ENCODE measurements at regions not wholly inside any gene's neighbourhood (a gene's known extent, or its start where the extent isn't known, plus 50 kb on each side); places are given as distances from the start of the nearest gene placed in this dataset.

DNA sequence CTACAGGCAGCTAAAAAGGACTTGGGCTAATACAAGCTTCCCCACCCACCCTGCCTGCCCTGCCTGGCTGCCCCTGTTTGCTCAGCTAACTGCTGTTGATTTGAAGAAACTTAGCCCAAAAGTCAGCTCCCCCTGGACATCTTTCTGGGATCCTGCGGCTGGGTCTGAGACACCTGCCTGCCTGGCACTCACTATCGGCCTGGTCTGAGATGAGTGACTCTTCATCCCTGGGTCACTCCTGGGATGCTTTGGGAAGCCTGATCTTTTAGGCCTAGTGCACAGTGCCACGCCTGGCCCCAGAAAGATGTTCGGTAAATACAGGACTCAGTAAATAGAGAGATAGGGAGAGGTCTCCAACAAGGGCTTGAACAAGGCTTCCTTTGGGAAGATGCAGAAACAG is 211.3 kb upstream of the DIO3 start:
- H2AFZ ChIP-seq (ENCODE audit: low read depth, low read length): no peak overlapping the region
- H3K9me2 ChIP-seq (ENCODE audit: insufficient read depth, low read length): no peaks in the 10 kb centered on the region
- no peaks in the 10 kb centered on the region for H3K79me2 ChIP-seq (replicated peaks; ENCODE audit: insufficient read depth, low read length)
- no peaks in the 10 kb centered on the region for H3K27me3 ChIP-seq (ENCODE audit: insufficient read depth, low read depth, low read length)
- H3K9ac ChIP-seq (ENCODE audit: low read length): no peak overlapping the region
- TF ChIP-seq EZH2 (IDR thresholded peaks at IDR 0.05; ENCODE audit: borderline replicate concordance, insufficient read depth, low read length, poor library complexity, severe bottlenecking): no peak
- TF ChIP-seq, protein P1, sequence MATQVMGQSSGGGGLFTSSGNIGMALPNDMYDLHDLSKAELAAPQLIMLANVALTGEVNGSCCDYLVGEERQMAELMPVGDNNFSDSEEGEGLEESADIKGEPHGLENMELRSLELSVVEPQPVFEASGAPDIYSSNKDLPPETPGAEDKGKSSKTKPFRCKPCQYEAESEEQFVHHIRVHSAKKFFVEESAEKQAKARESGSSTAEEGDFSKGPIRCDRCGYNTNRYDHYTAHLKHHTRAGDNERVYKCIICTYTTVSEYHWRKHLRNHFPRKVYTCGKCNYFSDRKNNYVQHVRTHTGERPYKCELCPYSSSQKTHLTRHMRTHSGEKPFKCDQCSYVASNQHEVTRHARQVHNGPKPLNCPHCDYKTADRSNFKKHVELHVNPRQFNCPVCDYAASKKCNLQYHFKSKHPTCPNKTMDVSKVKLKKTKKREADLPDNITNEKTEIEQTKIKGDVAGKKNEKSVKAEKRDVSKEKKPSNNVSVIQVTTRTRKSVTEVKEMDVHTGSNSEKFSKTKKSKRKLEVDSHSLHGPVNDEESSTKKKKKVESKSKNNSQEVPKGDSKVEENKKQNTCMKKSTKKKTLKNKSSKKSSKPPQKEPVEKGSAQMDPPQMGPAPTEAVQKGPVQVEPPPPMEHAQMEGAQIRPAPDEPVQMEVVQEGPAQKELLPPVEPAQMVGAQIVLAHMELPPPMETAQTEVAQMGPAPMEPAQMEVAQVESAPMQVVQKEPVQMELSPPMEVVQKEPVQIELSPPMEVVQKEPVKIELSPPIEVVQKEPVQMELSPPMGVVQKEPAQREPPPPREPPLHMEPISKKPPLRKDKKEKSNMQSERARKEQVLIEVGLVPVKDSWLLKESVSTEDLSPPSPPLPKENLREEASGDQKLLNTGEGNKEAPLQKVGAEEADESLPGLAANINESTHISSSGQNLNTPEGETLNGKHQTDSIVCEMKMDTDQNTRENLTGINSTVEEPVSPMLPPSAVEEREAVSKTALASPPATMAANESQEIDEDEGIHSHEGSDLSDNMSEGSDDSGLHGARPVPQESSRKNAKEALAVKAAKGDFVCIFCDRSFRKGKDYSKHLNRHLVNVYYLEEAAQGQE (IDR thresholded peaks at IDR 0.05; ENCODE audit: borderline replicate concordance): no peak
- no peak for TF ChIP-seq EP300 (conservative IDR thresholded peaks at IDR 0.05; ENCODE audit: poor library complexity, severe bottlenecking)
- TF ChIP-seq, protein P2, sequence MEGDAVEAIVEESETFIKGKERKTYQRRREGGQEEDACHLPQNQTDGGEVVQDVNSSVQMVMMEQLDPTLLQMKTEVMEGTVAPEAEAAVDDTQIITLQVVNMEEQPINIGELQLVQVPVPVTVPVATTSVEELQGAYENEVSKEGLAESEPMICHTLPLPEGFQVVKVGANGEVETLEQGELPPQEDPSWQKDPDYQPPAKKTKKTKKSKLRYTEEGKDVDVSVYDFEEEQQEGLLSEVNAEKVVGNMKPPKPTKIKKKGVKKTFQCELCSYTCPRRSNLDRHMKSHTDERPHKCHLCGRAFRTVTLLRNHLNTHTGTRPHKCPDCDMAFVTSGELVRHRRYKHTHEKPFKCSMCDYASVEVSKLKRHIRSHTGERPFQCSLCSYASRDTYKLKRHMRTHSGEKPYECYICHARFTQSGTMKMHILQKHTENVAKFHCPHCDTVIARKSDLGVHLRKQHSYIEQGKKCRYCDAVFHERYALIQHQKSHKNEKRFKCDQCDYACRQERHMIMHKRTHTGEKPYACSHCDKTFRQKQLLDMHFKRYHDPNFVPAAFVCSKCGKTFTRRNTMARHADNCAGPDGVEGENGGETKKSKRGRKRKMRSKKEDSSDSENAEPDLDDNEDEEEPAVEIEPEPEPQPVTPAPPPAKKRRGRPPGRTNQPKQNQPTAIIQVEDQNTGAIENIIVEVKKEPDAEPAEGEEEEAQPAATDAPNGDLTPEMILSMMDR (IDR thresholded peaks at IDR 0.05; ENCODE audit: poor library complexity, severe bottlenecking): no peak
- TF ChIP-seq SMC3 (conservative IDR thresholded peaks at IDR 0.05; ENCODE audit: poor library complexity): no peak
- no peak for TF ChIP-seq RAD21 (conservative IDR thresholded peaks at IDR 0.05)
- TF ChIP-seq POLR2AphosphoS5 (IDR thresholded peaks at IDR 0.05): no peak
- TF ChIP-seq TAF1 (IDR thresholded peaks at IDR 0.05; ENCODE audit: low read depth): no peak
- TF ChIP-seq MXI1 (conservative IDR thresholded peaks at IDR 0.05; ENCODE audit: poor library complexity, severe bottlenecking): no peak
- no peaks in the 10 kb centered on the region for H3K36me3 ChIP-seq (ENCODE audit: insufficient read depth, low read length)
- H4K20me1 ChIP-seq (ENCODE audit: insufficient read depth): no peaks in the 10 kb centered on the region
- H3K27ac ChIP-seq (ENCODE audit: low read length): no peak overlapping the region
- no peak overlapping the region for H3K4me3 ChIP-seq (ENCODE audit: low read length)
- H3K9me3 ChIP-seq (ENCODE audit: low read length): no peaks in the 10 kb centered on the region
- no peaks in the 10 kb centered on the region for H3F3A ChIP-seq (ENCODE audit: insufficient read depth, low read length, poor library complexity, severe bottlenecking)
- H3K4me2 ChIP-seq (ENCODE audit: low read length): no peak overlapping the region

DNA sequence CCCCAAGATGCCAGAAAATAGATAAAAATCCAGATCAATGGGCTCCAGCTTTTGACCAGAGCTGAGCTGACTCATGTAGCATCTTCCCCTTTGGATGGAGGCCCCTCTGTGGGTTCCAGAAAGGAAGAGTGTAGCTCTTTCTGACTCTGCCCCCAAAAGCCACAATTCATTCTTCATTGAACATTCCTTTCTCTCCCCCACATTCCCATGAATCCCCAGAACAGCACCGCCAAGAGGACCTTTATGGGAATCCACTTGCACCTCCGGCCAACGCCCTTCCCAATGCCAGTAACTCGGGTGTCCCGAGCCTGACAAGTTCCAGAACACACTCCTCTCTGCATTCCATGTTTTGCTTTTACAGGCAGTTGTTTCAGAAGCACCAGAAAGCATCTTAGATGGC is 210.6 kb upstream of the DIO3 start:
- Histone ChIP-seq H3K4me2 (ENCODE audit: low read length) (no peak overlapping the region), H3K27me3 (ENCODE audit: insufficient read depth, low read depth, low read length) (no peaks in the 10 kb centered on the region), H3F3A (ENCODE audit: insufficient read depth, low read length, poor library complexity, severe bottlenecking) (no peaks in the 10 kb centered on the region), H3K4me3 (ENCODE audit: low read length) (no peak overlapping the region), H3K9ac (ENCODE audit: low read length) (no peak overlapping the region), H4K20me1 (ENCODE audit: insufficient read depth) (no peaks in the 10 kb centered on the region), H2AFZ (ENCODE audit: low read depth, low read length) (no peak overlapping the region), H3K9me2 (ENCODE audit: insufficient read depth, low read length) (no peaks in the 10 kb centered on the region), H3K27ac (ENCODE audit: low read length) (no peak overlapping the region), H3K36me3 (ENCODE audit: insufficient read depth, low read length) (no peaks in the 10 kb centered on the region), H3K9me3 (ENCODE audit: low read length) (peaks cover 3% of the 10 kb centered on the region), H3K79me2 (replicated peaks; ENCODE audit: insufficient read depth, low read length) (no peaks in the 10 kb centered on the region)
- TF ChIP-seq, protein P1 (IDR thresholded peaks at IDR 0.05; ENCODE audit: borderline replicate concordance): no peak

Data from neural cell (in vitro differentiated cells).